GM21528 (cell line): ENCODE measurements at regions not wholly inside any gene's neighbourhood (a gene's known extent, or its start where the extent isn't known, plus 50 kb on each side); places are given as distances from the start of the nearest gene placed in this dataset.

Experiments
- ATAC-seq: cut with Tn5 transposase; IDR thresholded peaks from one replicate; pipeline ENCODE4 v1.9.1; 2021; ENCODE audit warnings: mild to moderate bottlenecking, moderate library complexity; ENCODE audit not compliant: unreplicated experiment, low FRiP score

GRCh38 chr15:69595009-69595791 is 142.6 kb downstream of the RPLP1 start:
- no peak for ATAC-seq

- no peak for ATAC-seq
Measured at GRCh38 chr15:69597061-69597592, 144.5 kb downstream of the RPLP1 start.

GRCh38 chr15:69599271-69599670 is 146.7 kb downstream of the RPLP1 start:
- no peak for ATAC-seq

GRCh38 chr15:69600556-69601085 is 148.0 kb downstream of the RPLP1 start:
- no peak for ATAC-seq

GRCh38 chr15:69601711-69602504 is 149.3 kb downstream of the RPLP1 start:
- no peak for ATAC-seq

- no peak for ATAC-seq
Measured at GRCh38 chr15:69602921-69603320, 150.3 kb downstream of the RPLP1 start.

GRCh38 chr15:69603369-69604071 is 150.9 kb downstream of the RPLP1 start:
- no peak for ATAC-seq

- no peak for ATAC-seq
Measured at GRCh38 chr15:69604072-69604411, 151.4 kb downstream of the RPLP1 start.

GRCh38 chr15:69606144-69606543 is 153.5 kb downstream of the RPLP1 start:
- no peak for ATAC-seq

- no peak for ATAC-seq
Measured at GRCh38 chr15:69606921-69607500, 154.4 kb downstream of the RPLP1 start.

- ATAC-seq, result no peak
Measured at GRCh38 chr15:69608661-69609060, 156.0 kb downstream of the RPLP1 start.

GRCh38 chr15:69609176-69609575 is 156.6 kb downstream of the RPLP1 start:
- ATAC-seq, result no peak

GRCh38 chr15:69609776-69610175 is 157.2 kb downstream of the RPLP1 start:
- no peak for ATAC-seq

- no peak for ATAC-seq
Measured at GRCh38 chr15:69610277-69610676, 157.7 kb downstream of the RPLP1 start.

- ATAC-seq, result no peak
Measured at GRCh38 chr15:69610858-69611257, 158.2 kb downstream of the RPLP1 start.

GRCh38 chr15:69612112-69612511 is 159.5 kb downstream of the RPLP1 start:
- no peak for ATAC-seq

- no peak for ATAC-seq
Measured at GRCh38 chr15:69613182-69613581, 160.6 kb downstream of the RPLP1 start.

GRCh38 chr15:69613988-69614387 is 161.4 kb downstream of the RPLP1 start:
- ATAC-seq, result no peak

- ATAC-seq, result no peak
Measured at GRCh38 chr15:69615736-69616135, 163.1 kb downstream of the RPLP1 start.

GRCh38 chr15:69616558-69616957 is 163.9 kb downstream of the RPLP1 start:
- no peak for ATAC-seq
